NCI-H82 treated with DMSO at 0.1 percent for 48 hours (cell line): ENCODE measurements at regions not wholly inside any gene's neighbourhood (a gene's known extent, or its start where the extent isn't known, plus 50 kb on each side); places are given as distances from the start of the nearest gene placed in this dataset.

ENCODE experiments used
- DNase-seq: peaks from one replicate; lab custom pipeline; 2025; ENCODE audit not compliant: unreplicated experiment; lab: John Stamatoyannopoulos, UW

DNA sequence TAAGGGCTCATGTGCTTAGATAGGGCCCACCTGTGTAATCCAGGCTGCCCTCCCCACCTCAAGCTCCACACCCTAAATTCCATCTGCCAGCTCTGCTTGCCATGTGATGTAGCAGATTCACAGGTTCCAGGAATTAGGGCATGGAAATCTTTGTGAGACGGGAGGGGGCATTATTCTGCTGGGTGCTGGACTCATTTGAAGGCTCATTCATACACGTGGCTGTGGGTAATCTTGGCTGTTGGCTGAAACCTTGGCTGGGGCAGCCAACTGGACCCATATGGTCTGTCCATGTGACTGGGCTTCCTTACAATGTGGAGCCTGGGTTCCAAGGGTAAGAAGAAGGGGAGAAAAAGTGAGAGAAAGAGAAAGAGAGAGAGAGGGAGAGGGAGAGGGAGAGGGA is 115.1 kb downstream of the CYLD start:
- no peak for DNase-seq

DNA sequence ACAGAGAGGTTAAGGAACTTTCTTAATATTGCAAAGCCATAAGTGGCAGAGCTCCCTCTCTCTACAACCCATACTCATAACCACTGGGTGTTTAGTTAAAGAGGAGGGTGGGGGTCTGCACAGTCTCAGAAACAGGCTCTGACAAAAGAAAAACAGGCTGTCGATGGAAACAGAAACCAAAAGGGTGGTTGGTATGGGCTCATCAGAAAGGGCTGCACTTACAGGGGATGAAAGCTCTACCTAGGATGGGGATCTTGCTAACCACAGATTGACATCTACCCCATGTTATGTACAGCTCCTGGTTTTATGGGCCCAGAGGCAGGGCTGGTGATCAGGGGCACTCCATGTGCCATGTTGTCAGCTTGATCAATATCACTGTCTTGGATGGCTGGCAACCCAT is 111.4 kb downstream of the CYLD start:
- DNase-seq = no peak
